Lung (tissue), 11 donors: ENCODE measurements at regions not wholly inside any gene's neighbourhood (a gene's known extent, or its start where the extent isn't known, plus 50 kb on each side); places are given as distances from the start of the nearest gene placed in this dataset.

Source experiments
- ATAC-seq: fragments of 200-7000 bp; cut with Tn5 transposase; one replicate; pipeline ENCODE4 v1.9.1; 2020; ENCODE audit warnings: moderate number of reproducible peaks; ENCODE audit not compliant: insufficient read depth, low FRiP score
- DNase-seq, 3 donors: peaks; one replicate each; pipeline ENCODE4 v3.0.0-alpha.2; 2013 to 2017
- H3K27ac ChIP-seq, 2 donors: one replicate each; pipeline ENCODE4 v1.5.1; 2013; ENCODE audit warnings: mild to moderate bottlenecking in 2 of 2, moderate library complexity in 2 of 2, control low read depth in 1 of 2, inconsistent platforms in 1 of 2, low read depth in 1 of 2, low read length in 1 of 2
- H3K27me3 ChIP-seq, 3 donors: one replicate each; pipeline ENCODE4 v1.5.1; 2013; ENCODE audit warnings: low read length in 2 of 3; ENCODE audit not compliant: control insufficient read depth in 3 of 3, insufficient read depth in 3 of 3
- H3K36me3 ChIP-seq, 4 donors: one replicate each; pipeline ENCODE4 v1.5.1; 2013; ENCODE audit warnings: low read length in 4 of 4, mild to moderate bottlenecking in 1 of 4, moderate library complexity in 1 of 4; ENCODE audit not compliant: control insufficient read depth in 4 of 4, insufficient read depth in 4 of 4
- H3K4me1 ChIP-seq, 5 donors: one replicate each; pipeline ENCODE4 v1.5.1; 2013; ENCODE audit warnings: low read length in 5 of 5, mild to moderate bottlenecking in 2 of 5, moderate library complexity in 1 of 5; ENCODE audit not compliant: control insufficient read depth in 5 of 5, insufficient read depth in 5 of 5
- H3K4me3 ChIP-seq: one replicate; pipeline ENCODE4 v1.5.1; 2013; ENCODE audit warnings: mild to moderate bottlenecking, control low read depth, moderate library complexity
- H3K9ac ChIP-seq, 2 donors: one replicate each; pipeline ENCODE4 v1.5.1; 2013; ENCODE audit warnings: low read length in 2 of 2, control low read depth in 1 of 2; ENCODE audit not compliant: insufficient read depth in 1 of 2
- H3K9me3 ChIP-seq, 4 donors: one replicate each; pipeline ENCODE4 v1.5.1; 2013; ENCODE audit warnings: low read length in 3 of 4, mild to moderate bottlenecking in 1 of 4, moderate library complexity in 1 of 4; ENCODE audit not compliant: control insufficient read depth in 4 of 4, insufficient read depth in 3 of 4
- CTCF ChIP-seq: IDR thresholded peaks from 2 replicates; pipeline ENCODE4 v1.5.1; 2012; ENCODE audit warnings: mild to moderate bottlenecking; ENCODE audit errors: control extremely low read depth, extremely low read depth
- WGBS, 2 donors: extraction: QIAGEN DNeasy Blood & Tissue Kit; methylation state at CpG; one replicate each; pipeline ENCODE4 v1.1.7; 2013; 5-methylcytosine and 5-hydroxymethylcytosine counted together
- donor health status: control.
- donor health status: control.
- donor health status: Bipolar disorder and iron deficiency.
- donor health status: healthy.
- donor health status: DM: yes; HTN: yes; CAD: no.

GRCh38 chr17:71145486-71145885 lies 975.3 kb upstream of the SOX9 start:
- Histone ChIP-seq H3K27me3 (no peaks in the 10 kb centered on the region), H3K27ac (no peak overlapping the region), H3K9me3 (no peaks in the 10 kb centered on the region), H3K9ac (no peak overlapping the region), H3K4me1 (peaks cover 0 to 11% (median 0%) of the 10 kb centered on the region in 5 donors), H3K4me3 (no peak overlapping the region), H3K36me3 (no peaks in the 10 kb centered on the region)
- no peak for TF ChIP-seq CTCF
- no peak for ATAC-seq
- WGBS, 2 donors: 67 to 91% methylated on average over 3 of the region's 3 CpGs
- DNase-seq: no peak

GRCh38 chr17:71147906-71148305 lies 972.9 kb upstream of the SOX9 start:
- H3K36me3 ChIP-seq: no peaks in the 10 kb centered on the region
- ATAC-seq (no peak), DNase-seq (no peak)
- H3K27me3 ChIP-seq: no peaks in the 10 kb centered on the region
- H3K9ac ChIP-seq: no peak overlapping the region
- H3K4me1 ChIP-seq: no peaks in the 10 kb centered on the region
- no peak overlapping the region for H3K27ac ChIP-seq
- TF ChIP-seq CTCF: no peak
- no peaks in the 10 kb centered on the region for H3K9me3 ChIP-seq
- 86 to 87% methylated on average over 10 of the region's 10 CpGs for WGBS, 2 donors
- H3K4me3 ChIP-seq: no peak overlapping the region

GRCh38 chr17:71149607-71150006 lies 971.2 kb upstream of the SOX9 start:
- DNase-seq (no peak), ATAC-seq (no peak)
- no peaks in the 10 kb centered on the region for H3K4me1 ChIP-seq
- no peak for TF ChIP-seq CTCF
- H3K27me3 ChIP-seq: no peaks in the 10 kb centered on the region
- WGBS, 2 donors: 78 to 80% methylated on average over 3 of the region's 3 CpGs
- no peak overlapping the region for H3K27ac ChIP-seq
- H3K36me3 ChIP-seq: no peaks in the 10 kb centered on the region
- no peak overlapping the region for H3K9ac ChIP-seq
- no peaks in the 10 kb centered on the region for H3K9me3 ChIP-seq
- H3K4me3 ChIP-seq: no peak overlapping the region

GRCh38 chr17:71157297-71157696 lies 963.5 kb upstream of the SOX9 start:
- H3K9me3 ChIP-seq: no peaks in the 10 kb centered on the region
- H3K9ac ChIP-seq: no peak overlapping the region
- no peaks in the 10 kb centered on the region for H3K4me1 ChIP-seq
- H3K4me3 ChIP-seq: no peak overlapping the region
- WGBS, 2 donors: 66 to 80% methylated on average over 2 of the region's 2 CpGs
- no peaks in the 10 kb centered on the region for H3K27me3 ChIP-seq
- no peak for TF ChIP-seq CTCF
- no peak for ATAC-seq
- DNase-seq: no peak
- H3K27ac ChIP-seq: no peak overlapping the region
- no peaks in the 10 kb centered on the region for H3K36me3 ChIP-seq
